Naive thymus-derived CD4-positive, alpha-beta T cell (primary cell): ENCODE measurements at regions not wholly inside any gene's neighbourhood (a gene's known extent, or its start where the extent isn't known, plus 50 kb on each side); places are given as distances from the start of the nearest gene placed in this dataset.

ENCODE experiments used
- ATAC-seq: fragments of 150-1000 bp; cut with Tn5 transposase; 2 replicates; pipeline ENCODE4 v1.10.0; 2021; ENCODE audit warnings: mild to moderate bottlenecking, moderate library complexity
- CTCF ChIA-PET: fragments of 350-600 bp; sonication (Branson Sonifier 250); formaldehyde crosslinking; loops from one replicate; lab custom pipeline; 2021; ENCODE audit warnings: antibody characterized with exemption; lab: Charles Lee
- POLR2A ChIA-PET: fragments of 350-600 bp; sonication (Branson Sonifier 250); formaldehyde crosslinking; loops from one replicate; lab custom pipeline; 2021; ENCODE audit warnings: antibody characterized with exemption, inconsistent platforms; lab: Charles Lee
- DNase-seq, 9 donors: peaks; one replicate each; pipeline versions ENCODE4 v3.0.0 to v3.0.0-alpha.2; 2020 to 2022; ENCODE audit warnings: mixed read lengths in 1 of 9
- H3K27ac ChIP-seq: one replicate; pipeline ENCODE4 v1.7.0; 2013; ENCODE audit warnings: mild to moderate bottlenecking, low read depth, low read length, moderate library complexity
- H3K27me3 ChIP-seq, 2 donors: one replicate each; pipeline ENCODE4 v1.7.0; 2013; ENCODE audit warnings: low read length in 2 of 2, mild to moderate bottlenecking in 2 of 2, moderate library complexity in 2 of 2; ENCODE audit not compliant: control insufficient read depth in 2 of 2, insufficient read depth in 2 of 2
- H3K36me3 ChIP-seq, 3 experiments: 1 replicate in 2 of 3; 2 replicates in 1 of 3; pipeline ENCODE4 v1.7.0; 2013; ENCODE audit warnings: low read length in 3 of 3, mild to moderate bottlenecking in 3 of 3, moderate library complexity in 1 of 3; ENCODE audit not compliant: insufficient read depth in 3 of 3, control insufficient read depth in 2 of 3
- H3K4me1 ChIP-seq, 2 donors: one replicate each; pipeline ENCODE4 v1.7.0; 2013; ENCODE audit warnings: low read length in 2 of 2, mild to moderate bottlenecking in 2 of 2, moderate library complexity in 1 of 2; ENCODE audit not compliant: control insufficient read depth in 2 of 2, insufficient read depth in 2 of 2
- H3K4me3 ChIP-seq: 2 replicates; pipeline ENCODE4 v1.7.0; 2013; ENCODE audit warnings: mild to moderate bottlenecking, low read length
- H3K9me3 ChIP-seq, 3 experiments: 1 replicate in 2 of 3; 2 replicates in 1 of 3; pipeline ENCODE4 v1.7.0; 2013; ENCODE audit warnings: low read length in 3 of 3; ENCODE audit not compliant: control insufficient read depth in 2 of 3
- H3K27ac Mint-ChIP-seq, 9 donors: one replicate each; pipeline ENCODE4 v1.8.0; 2020 to 2022; ENCODE audit warnings: mixed read lengths in 9 of 9, mild to moderate bottlenecking in 8 of 9, moderate library complexity in 5 of 9, inconsistent platforms in 2 of 9
- H3K27me3 Mint-ChIP-seq, 5 donors: one replicate each; pipeline ENCODE4 v1.8.0; 2021 to 2022; ENCODE audit warnings: mixed read lengths in 5 of 5, mild to moderate bottlenecking in 1 of 5
- H3K36me3 Mint-ChIP-seq, 5 donors: one replicate each; pipeline ENCODE4 v1.8.0; 2020 to 2022; ENCODE audit warnings: mixed read lengths in 5 of 5, mild to moderate bottlenecking in 3 of 5, inconsistent platforms in 1 of 5
- H3K4me1 Mint-ChIP-seq, 7 donors: one replicate each; pipeline ENCODE4 v1.8.0; 2020 to 2022; ENCODE audit warnings: mixed read lengths in 7 of 7, mild to moderate bottlenecking in 3 of 7, inconsistent platforms in 1 of 7
- H3K4me3 Mint-ChIP-seq, 10 donors: one replicate each; pipeline ENCODE4 v1.8.0; 2020 to 2022; ENCODE audit warnings: mild to moderate bottlenecking in 10 of 10, mixed read lengths in 10 of 10, moderate library complexity in 6 of 10, inconsistent platforms in 2 of 10
- H3K9me3 Mint-ChIP-seq, 11 donors: one replicate each; pipeline ENCODE4 v1.8.0; 2020 to 2022; ENCODE audit warnings: mixed read lengths in 11 of 11, mild to moderate bottlenecking in 4 of 11, inconsistent platforms in 1 of 11, moderate library complexity in 1 of 11
- intact Hi-C, 2 donors: fragments of 100-400 bp; cut with micrococcal nuclease; formaldehyde crosslinking; loops; one replicate each; pipeline ENCODE4 v1.15.1; 2023

- Mint-ChIP-seq H3K4me1 (no peaks in the 10 kb centered on the region), H3K27me3 (no peaks in the 10 kb centered on the region), H3K9me3 (peaks cover 0 to 21% (median 9%) of the 10 kb centered on the region in 11 donors), H3K36me3 (peaks cover 0 to 4% (median 0%) of the 10 kb centered on the region in 5 donors), H3K27ac (no peak overlapping the region), H3K4me3 (no peak overlapping the region)
- ATAC-seq (no peak), DNase-seq (no peak)
- Histone ChIP-seq H3K4me3 (no peak overlapping the region), H3K4me1 (no peaks in the 10 kb centered on the region), H3K9me3 (peaks cover 0 to 5% (median 0%) of the 10 kb centered on the region in 3 experiments), H3K36me3 (no peaks in the 10 kb centered on the region), H3K27me3 (no peaks in the 10 kb centered on the region), H3K27ac (no peak overlapping the region)
- CTCF ChIA-PET = no interaction called here
- intact Hi-C loops = no loop called here
- POLR2A ChIA-PET = no interaction called here
Measured at GRCh38 chr16:64453646-64454045, 668.2 kb downstream of the CDH11 start.

GRCh38 chr16:64452446-64452845 lies 669.4 kb downstream of the CDH11 start:
- peaks cover 0 to 5% (median 0%) of the 10 kb centered on the region in 3 experiments for H3K9me3 ChIP-seq
- no peak for ATAC-seq

GRCh38 chr16:64450177-64450576 lies 671.7 kb downstream of the CDH11 start:
- no peak overlapping the region for H3K4me3 ChIP-seq
- Mint-ChIP-seq H3K9me3 (peaks cover 0 to 36% (median 13%) of the 10 kb centered on the region in 11 donors), H3K4me3 (no peak overlapping the region), H3K4me1 (no peaks in the 10 kb centered on the region), H3K36me3 (peaks cover 0 to 4% (median 0%) of the 10 kb centered on the region in 5 donors), H3K27me3 (no peaks in the 10 kb centered on the region), H3K27ac (no peak overlapping the region)
- H3K9me3 ChIP-seq = peaks cover 0 to 5% (median 0%) of the 10 kb centered on the region in 3 experiments
- intact Hi-C loops = no loop called here
- no peak for ATAC-seq
- no peak overlapping the region for H3K27ac ChIP-seq
- no peaks in the 10 kb centered on the region for H3K4me1 ChIP-seq
- no peak for DNase-seq
- POLR2A ChIA-PET = no interaction called here
- no peaks in the 10 kb centered on the region for H3K27me3 ChIP-seq
- CTCF ChIA-PET = no interaction called here
- no peaks in the 10 kb centered on the region for H3K36me3 ChIP-seq

More at GRCh38 chr16:64452446-64452845, 669.4 kb downstream of the CDH11 start:
- Histone ChIP-seq H3K4me1 (no peaks in the 10 kb centered on the region), H3K36me3 (no peaks in the 10 kb centered on the region), H3K27ac (no peak overlapping the region), H3K4me3 (no peak overlapping the region), H3K27me3 (no peaks in the 10 kb centered on the region)
- Mint-ChIP-seq H3K27me3 (no peaks in the 10 kb centered on the region), H3K9me3 (peaks cover 0 to 24% (median 10%) of the 10 kb centered on the region in 11 donors), H3K27ac (no peak overlapping the region), H3K4me1 (no peaks in the 10 kb centered on the region), H3K4me3 (no peak overlapping the region), H3K36me3 (peaks cover 0 to 4% (median 0%) of the 10 kb centered on the region in 5 donors)
- intact Hi-C loops = no loop called here
- ChIA-PET POLR2A (no interaction called here), CTCF (no interaction called here)
- DNase-seq = no peak

- no peaks in the 10 kb centered on the region for H3K36me3 ChIP-seq
- Mint-ChIP-seq H3K4me1 (no peaks in the 10 kb centered on the region), H3K4me3 (no peak overlapping the region), H3K27me3 (no peaks in the 10 kb centered on the region), H3K9me3 (peaks cover 0 to 33% (median 9%) of the 10 kb centered on the region in 11 donors), H3K27ac (no peak overlapping the region), H3K36me3 (peaks cover 0 to 1% (median 0%) of the 10 kb centered on the region in 5 donors)
- H3K4me1 ChIP-seq = no peaks in the 10 kb centered on the region
- ATAC-seq = no peak
- no peak overlapping the region for H3K4me3 ChIP-seq
- no peak for DNase-seq
- no peak overlapping the region for H3K27ac ChIP-seq
- peaks cover 0 to 5% (median 0%) of the 10 kb centered on the region in 3 experiments for H3K9me3 ChIP-seq
- POLR2A ChIA-PET = no interaction called here
- no peaks in the 10 kb centered on the region for H3K27me3 ChIP-seq
- CTCF ChIA-PET = no interaction called here
- intact Hi-C loops = no loop called here
Measured at GRCh38 chr16:64449506-64449905, 672.4 kb downstream of the CDH11 start.

GRCh38 chr16:64445649-64446048 lies 676.2 kb downstream of the CDH11 start:
- DNase-seq (no peak), ATAC-seq (no peak)
- Histone ChIP-seq H3K36me3 (no peaks in the 10 kb centered on the region), H3K27ac (no peak overlapping the region), H3K9me3 (no peaks in the 10 kb centered on the region), H3K4me1 (no peaks in the 10 kb centered on the region), H3K4me3 (no peak overlapping the region), H3K27me3 (no peaks in the 10 kb centered on the region)
- Mint-ChIP-seq H3K36me3 (peaks cover 0 to 5% (median 0%) of the 10 kb centered on the region in 5 donors), H3K4me3 (no peak overlapping the region), H3K27me3 (no peaks in the 10 kb centered on the region), H3K4me1 (peaks cover 0 to 1% (median 0%) of the 10 kb centered on the region in 7 donors), H3K27ac (no peak overlapping the region), H3K9me3 (peaks cover 2 to 35% (median 12%) of the 10 kb centered on the region in 11 donors)
- CTCF ChIA-PET = no interaction called here
- intact Hi-C loops = no loop called here
- POLR2A ChIA-PET = no interaction called here

GRCh38 chr16:64445245-64445644 lies 676.6 kb downstream of the CDH11 start:
- POLR2A ChIA-PET = no interaction called here
- no peaks in the 10 kb centered on the region for H3K9me3 ChIP-seq
- Mint-ChIP-seq H3K4me3 (no peak overlapping the region), H3K36me3 (peaks cover 0 to 5% (median 0%) of the 10 kb centered on the region in 5 donors), H3K27ac (no peak overlapping the region), H3K9me3 (peaks cover 2 to 33% (median 11%) of the 10 kb centered on the region in 11 donors), H3K4me1 (peaks cover 0 to 1% (median 0%) of the 10 kb centered on the region in 7 donors), H3K27me3 (no peaks in the 10 kb centered on the region)
- H3K4me3 ChIP-seq = no peak overlapping the region
- intact Hi-C loops = no loop called here
- H3K27ac ChIP-seq = no peak overlapping the region
- ATAC-seq (no peak), DNase-seq (no peak)
- CTCF ChIA-PET = no interaction called here
- H3K27me3 ChIP-seq = no peaks in the 10 kb centered on the region
- no peaks in the 10 kb centered on the region for H3K36me3 ChIP-seq
- H3K4me1 ChIP-seq = no peaks in the 10 kb centered on the region

GRCh38 chr16:64440421-64440831 lies 681.4 kb downstream of the CDH11 start:
- Histone ChIP-seq H3K27me3 (no peaks in the 10 kb centered on the region), H3K9me3 (no peaks in the 10 kb centered on the region), H3K36me3 (no peaks in the 10 kb centered on the region), H3K27ac (no peak overlapping the region), H3K4me1 (no peaks in the 10 kb centered on the region), H3K4me3 (no peak overlapping the region)
- no peak for DNase-seq
- peaks cover 2 to 24% (median 7%) of the 10 kb centered on the region in 11 donors for H3K9me3 Mint-ChIP-seq
- intact Hi-C loops = no loop called here
- H3K27me3 Mint-ChIP-seq = no peaks in the 10 kb centered on the region
- no peak overlapping the region for H3K27ac Mint-ChIP-seq
- ChIA-PET CTCF (no interaction called here), POLR2A (no interaction called here)
- H3K36me3 Mint-ChIP-seq = peaks cover 0 to 5% (median 0%) of the 10 kb centered on the region in 5 donors
- H3K4me3 Mint-ChIP-seq = no peak overlapping the region
- no peak for ATAC-seq
- H3K4me1 Mint-ChIP-seq = peaks cover 0 to 1% (median 0%) of the 10 kb centered on the region in 7 donors
